OCI-LY7 (cell line): ENCODE measurements at regions not wholly inside any gene's neighbourhood (a gene's known extent, or its start where the extent isn't known, plus 50 kb on each side); places are given as distances from the start of the nearest gene placed in this dataset.

ENCODE experiments used
- BruUV-seq: library from RNA; stranded (reverse); fragments of 400-500 nt; replicated peaks from 2 replicates; lab custom pipeline; 2021; lab: Mats Ljungman, UMichigan
- CTCF ChIA-PET: fragments of 300-600 bp; sonication (Branson Sonifier 250); formaldehyde crosslinking; loops from one replicate; lab custom pipeline; 2022; ENCODE audit warnings: antibody characterized with exemption; ENCODE audit not compliant: unreplicated experiment; lab: Charles Lee
- POLR2A ChIA-PET: fragments of 300-600 bp; sonication (Branson Sonifier 250); formaldehyde crosslinking; loops from one replicate; lab custom pipeline; 2022; ENCODE audit warnings: antibody characterized with exemption; lab: Charles Lee
- DNase-seq: peaks from one replicate; pipeline ENCODE4 v3.0.0-alpha.2; 2015; ENCODE audit warnings: low spot score
- H2AFZ ChIP-seq: fragments of 200-600 bp; sonication (generic), shearing (Covaris generic); 2 replicates; pipeline ENCODE4 v1.6.1; 2014; ENCODE audit warnings: mild to moderate bottlenecking, antibody characterized with exemption, low read length, moderate library complexity
- H3K27ac ChIP-seq: fragments of 200-600 bp; sonication (generic); 2 replicates; pipeline ENCODE4 v1.5.1; 2014; ENCODE audit warnings: mixed run types, low read depth, mild to moderate bottlenecking, moderate library complexity, low read length, inconsistent platforms; ENCODE audit not compliant: poor library complexity, severe bottlenecking
- H3K36me3 ChIP-seq: fragments of 200-600 bp; sonication (generic); 2 replicates; pipeline ENCODE4 v1.6.1; 2014; ENCODE audit warnings: mild to moderate bottlenecking, antibody characterized with exemption, low read length, moderate library complexity, mixed read lengths; ENCODE audit not compliant: insufficient read depth
- H3K4me1 ChIP-seq: fragments of 200-600 bp; sonication (generic); 2 replicates; pipeline ENCODE4 v1.5.1; 2014; ENCODE audit warnings: mild to moderate bottlenecking, low read length; ENCODE audit not compliant: insufficient read depth, poor library complexity, severe bottlenecking
- H3K4me2 ChIP-seq: fragments of 200-600 bp; sonication (generic); 2 replicates; pipeline ENCODE4 v1.6.1; 2014; ENCODE audit warnings: mild to moderate bottlenecking, low read length
- H3K4me3 ChIP-seq: fragments of 200-600 bp; sonication (generic); 2 replicates; pipeline ENCODE4 v1.5.1; 2014; ENCODE audit warnings: mild to moderate bottlenecking, low read depth, low read length; ENCODE audit not compliant: poor library complexity, severe bottlenecking
- H3K79me2 ChIP-seq: fragments of 200-600 bp; sonication (generic); 2 replicates; pipeline ENCODE4 v1.6.1; 2016; ENCODE audit warnings: low read depth, mild to moderate bottlenecking, low read length, moderate library complexity, mixed read lengths; ENCODE audit not compliant: insufficient read depth
- H3K9me2 ChIP-seq: fragments of 200-600 bp; sonication (generic); 2 replicates; pipeline ENCODE4 v1.6.1; 2016; ENCODE audit warnings: mild to moderate bottlenecking, low read length, mixed read lengths; ENCODE audit not compliant: insufficient read depth
- H3K9me3 ChIP-seq: fragments of 200-600 bp; sonication (generic); 2 replicates; pipeline ENCODE4 v1.6.1; 2014; ENCODE audit warnings: mild to moderate bottlenecking, mixed run types, low read length, mixed read lengths
- H4K20me1 ChIP-seq: fragments of 200-600 bp; sonication (generic); 2 replicates; pipeline ENCODE4 v1.6.1; 2014; ENCODE audit warnings: mild to moderate bottlenecking, antibody characterized with exemption, low read length, moderate library complexity, mixed read lengths; ENCODE audit not compliant: insufficient read depth
- EZH2phosphoT487 ChIP-seq: fragments of 200-600 bp; sonication (generic); IDR thresholded peaks from 2 replicates; pipeline ENCODE4 v1.6.1; 2018; ENCODE audit warnings: low read depth, borderline replicate concordance, mild to moderate bottlenecking, mixed run types, antibody characterized with exemption, low read length, moderate library complexity, mixed read lengths
- intact Hi-C: fragments of 100-400 bp; cut with micrococcal nuclease; formaldehyde crosslinking; loops from one replicate; pipeline ENCODE4 v1.10.0; 2022; ENCODE audit not compliant: unreplicated experiment
- TF ChIP-seq, protein P1 (sequence below): fragments of 200-600 bp; sonication (generic); conservative IDR thresholded peaks from 2 replicates; pipeline ENCODE4 v1.5.1; 2014; ENCODE audit warnings: mild to moderate bottlenecking, antibody characterized with exemption, low read length, moderate library complexity, mixed read lengths

DNA sequence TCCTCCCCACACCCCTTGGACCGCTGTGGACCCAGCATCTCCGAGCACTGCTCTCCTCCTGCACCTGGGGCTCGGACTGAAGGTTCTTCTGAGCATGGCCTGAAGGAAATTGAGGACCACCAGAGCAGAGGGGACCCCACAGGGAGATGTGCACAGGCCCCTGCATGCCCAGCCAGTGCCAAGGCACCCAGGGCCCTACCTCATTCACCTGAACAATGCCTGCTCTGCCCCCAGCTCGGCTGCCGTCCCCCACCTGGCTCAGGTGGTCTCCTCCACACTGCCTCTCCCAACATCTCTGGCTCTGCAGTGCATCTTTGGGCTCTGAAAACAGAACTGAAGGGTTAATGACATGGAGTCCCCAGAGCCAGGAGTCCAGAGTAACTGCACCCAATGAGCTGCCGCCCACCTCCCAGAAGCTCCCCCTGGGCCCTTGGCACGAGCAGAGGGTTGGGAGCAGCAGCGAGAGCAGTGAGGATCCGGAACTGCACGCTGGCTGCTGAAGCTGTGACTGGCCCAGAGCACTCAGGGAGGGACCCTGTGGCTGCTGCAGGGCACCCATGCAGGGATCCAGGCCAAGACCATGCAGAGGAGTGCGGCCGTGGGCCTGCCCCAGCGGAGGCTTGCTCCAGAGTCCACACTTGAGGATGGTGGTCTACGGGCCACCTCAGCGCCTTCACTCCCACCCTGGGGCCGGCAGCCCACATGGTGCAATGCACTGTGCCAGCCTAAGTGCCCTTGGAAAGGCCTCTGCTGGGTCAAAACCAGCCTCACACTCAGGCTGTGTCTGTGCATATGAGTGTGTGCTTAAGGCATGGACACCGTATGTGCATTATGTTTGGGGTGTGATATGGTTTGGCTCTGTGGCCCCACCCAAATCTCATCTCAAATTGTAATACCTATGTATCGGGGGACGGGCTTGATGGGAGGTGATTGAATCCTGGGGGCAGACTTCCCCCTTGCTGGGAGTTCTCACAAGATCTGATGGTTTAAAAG is 686.1 kb downstream of the TBC1D22A start:
- Histone ChIP-seq H3K9me2 (no peaks in the 10 kb centered on the region), H3K9me3 (0 out of 2 replicates have a peak, but pooled peaks cover under 1% of the 10 kb centered on the region), H3K4me1 (no peaks in the 10 kb centered on the region), H3K4me3 (no peak overlapping the region), H3K4me2 (no peak overlapping the region), H3K79me2 (no peaks in the 10 kb centered on the region), H4K20me1 (no peaks in the 10 kb centered on the region), H3K27ac (no peak overlapping the region), H2AFZ (no peak overlapping the region), H3K36me3 (no peaks in the 10 kb centered on the region)
- TF ChIP-seq EZH2phosphoT487 = no peak
- TF ChIP-seq, protein P1, sequence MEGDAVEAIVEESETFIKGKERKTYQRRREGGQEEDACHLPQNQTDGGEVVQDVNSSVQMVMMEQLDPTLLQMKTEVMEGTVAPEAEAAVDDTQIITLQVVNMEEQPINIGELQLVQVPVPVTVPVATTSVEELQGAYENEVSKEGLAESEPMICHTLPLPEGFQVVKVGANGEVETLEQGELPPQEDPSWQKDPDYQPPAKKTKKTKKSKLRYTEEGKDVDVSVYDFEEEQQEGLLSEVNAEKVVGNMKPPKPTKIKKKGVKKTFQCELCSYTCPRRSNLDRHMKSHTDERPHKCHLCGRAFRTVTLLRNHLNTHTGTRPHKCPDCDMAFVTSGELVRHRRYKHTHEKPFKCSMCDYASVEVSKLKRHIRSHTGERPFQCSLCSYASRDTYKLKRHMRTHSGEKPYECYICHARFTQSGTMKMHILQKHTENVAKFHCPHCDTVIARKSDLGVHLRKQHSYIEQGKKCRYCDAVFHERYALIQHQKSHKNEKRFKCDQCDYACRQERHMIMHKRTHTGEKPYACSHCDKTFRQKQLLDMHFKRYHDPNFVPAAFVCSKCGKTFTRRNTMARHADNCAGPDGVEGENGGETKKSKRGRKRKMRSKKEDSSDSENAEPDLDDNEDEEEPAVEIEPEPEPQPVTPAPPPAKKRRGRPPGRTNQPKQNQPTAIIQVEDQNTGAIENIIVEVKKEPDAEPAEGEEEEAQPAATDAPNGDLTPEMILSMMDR = no peak
- POLR2A ChIA-PET = no interaction called here
- BruUV-seq = no TSS peak
- no peak for DNase-seq
- intact Hi-C loops = no loop called here
- CTCF ChIA-PET = no interaction called here

DNA sequence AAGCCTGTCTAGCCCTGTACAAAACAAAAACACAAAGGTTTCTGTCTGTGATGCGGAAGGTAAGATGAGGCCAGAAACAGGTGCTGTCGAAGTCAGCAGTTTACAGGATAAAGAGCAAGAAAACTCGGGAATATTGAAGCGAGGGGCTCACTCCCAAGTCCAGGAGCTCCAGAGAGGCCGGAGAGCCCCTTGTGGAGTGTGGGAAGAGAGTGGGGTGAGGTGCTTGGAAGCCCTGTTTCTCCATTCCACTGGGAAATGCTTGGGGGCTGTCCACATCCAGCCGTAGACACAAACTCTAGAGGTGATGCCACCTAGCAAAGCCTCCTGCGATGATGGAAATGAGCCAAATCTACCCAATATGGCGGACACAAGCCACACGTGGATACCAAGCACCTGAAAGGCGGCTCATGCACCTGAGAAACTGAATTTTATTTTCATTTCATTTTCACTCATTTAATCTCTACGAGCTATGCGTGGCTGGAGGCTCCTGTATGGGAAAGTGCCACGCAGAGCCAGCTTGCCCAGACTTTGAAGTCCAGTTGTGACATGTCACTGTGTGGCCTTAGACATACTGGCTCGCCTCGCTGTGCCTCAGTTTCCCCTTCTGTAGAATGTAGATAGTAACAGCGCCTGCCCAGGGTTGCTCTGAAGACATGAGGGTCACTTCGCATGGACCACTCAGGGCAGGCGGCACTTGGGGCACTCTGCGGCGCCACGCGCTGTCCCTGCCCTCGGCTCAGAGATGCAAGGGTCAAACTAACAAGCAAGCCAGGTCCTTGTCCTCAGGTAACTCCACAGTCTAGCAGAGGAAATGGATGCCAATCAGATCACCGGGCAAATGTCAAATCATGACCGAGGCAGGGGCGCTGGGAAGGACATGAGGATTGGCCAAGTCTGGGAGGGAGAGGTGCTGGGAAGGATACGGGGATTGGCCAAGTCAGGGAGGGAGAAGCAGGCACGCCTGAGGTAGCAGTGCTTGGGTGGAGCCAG is 684.7 kb downstream of the TBC1D22A start:
- H3K4me2 ChIP-seq = no peak overlapping the region
- no peaks in the 10 kb centered on the region for H3K79me2 ChIP-seq
- no peaks in the 10 kb centered on the region for H3K4me1 ChIP-seq
- H3K4me3 ChIP-seq = no peak overlapping the region
- no TSS peak for BruUV-seq
- no peaks in the 10 kb centered on the region for H4K20me1 ChIP-seq
- no peaks in the 10 kb centered on the region for H3K9me3 ChIP-seq
- POLR2A ChIA-PET = interaction anchor here (0.6 kb wide), 1 partner anchor 13 kb away, joined by 3 read pairs; no protein-coding TSS in a partner anchor
- DNase-seq = no peak
- no peaks in the 10 kb centered on the region for H3K9me2 ChIP-seq
- H3K36me3 ChIP-seq = no peaks in the 10 kb centered on the region
- H3K27ac ChIP-seq = no peak overlapping the region
- TF ChIP-seq, protein P1 = no peak
- no peak for TF ChIP-seq EZH2phosphoT487
- CTCF ChIA-PET = no interaction called here
- intact Hi-C loops = no loop called here
- no peak overlapping the region for H2AFZ ChIP-seq
